ENCODE measurements at regions not wholly inside any gene's neighbourhood (a gene's known extent, or its start where the extent isn't known, plus 50 kb on each side); places are given as distances from the start of the nearest gene placed in this dataset.

GRCh38 chrX:145396612-145397011, 149.3 kb downstream of the SPANXN1 start:
- no peak for TF ChIP-seq ZNF501 (CRISPR knock-in tag; IDR thresholded peaks at IDR 0.05)
- TF ChIP-seq ZBTB21 (CRISPR knock-in tag; IDR thresholded peaks at IDR 0.05), result no peak
- no peak for TF ChIP-seq NFRKB (IDR thresholded peaks at IDR 0.05)
- no peak for TF ChIP-seq SMC3 (IDR thresholded peaks at IDR 0.05; ENCODE audit: low read length)
- no peak for TF ChIP-seq CTCF (CRISPR knock-in tag; IDR thresholded peaks at IDR 0.05)
- TF ChIP-seq ZNF430 (CRISPR knock-in tag; IDR thresholded peaks at IDR 0.05), result no peak
- TF ChIP-seq CAMTA2 (CRISPR knock-in tag; IDR thresholded peaks at IDR 0.05; ENCODE audit: borderline replicate concordance), result no peak
- TF ChIP-seq POLR2AphosphoS5 (IDR thresholded peaks at IDR 0.05; ENCODE audit: low read depth, low read length), result no peak
- no peak for TF ChIP-seq ZNF225 (CRISPR knock-in tag; IDR thresholded peaks at IDR 0.05)
- TF ChIP-seq, protein P1, sequence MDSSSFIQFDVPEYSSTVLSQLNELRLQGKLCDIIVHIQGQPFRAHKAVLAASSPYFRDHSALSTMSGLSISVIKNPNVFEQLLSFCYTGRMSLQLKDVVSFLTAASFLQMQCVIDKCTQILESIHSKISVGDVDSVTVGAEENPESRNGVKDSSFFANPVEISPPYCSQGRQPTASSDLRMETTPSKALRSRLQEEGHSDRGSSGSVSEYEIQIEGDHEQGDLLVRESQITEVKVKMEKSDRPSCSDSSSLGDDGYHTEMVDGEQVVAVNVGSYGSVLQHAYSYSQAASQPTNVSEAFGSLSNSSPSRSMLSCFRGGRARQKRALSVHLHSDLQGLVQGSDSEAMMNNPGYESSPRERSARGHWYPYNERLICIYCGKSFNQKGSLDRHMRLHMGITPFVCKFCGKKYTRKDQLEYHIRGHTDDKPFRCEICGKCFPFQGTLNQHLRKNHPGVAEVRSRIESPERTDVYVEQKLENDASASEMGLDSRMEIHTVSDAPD (CRISPR knock-in tag; IDR thresholded peaks at IDR 0.05), result no peak

Measured in HepG2 (cell line).